ENCODE measurements at regions not wholly inside any gene's neighbourhood (a gene's known extent, or its start where the extent isn't known, plus 50 kb on each side); places are given as distances from the start of the nearest gene placed in this dataset.

DNA sequence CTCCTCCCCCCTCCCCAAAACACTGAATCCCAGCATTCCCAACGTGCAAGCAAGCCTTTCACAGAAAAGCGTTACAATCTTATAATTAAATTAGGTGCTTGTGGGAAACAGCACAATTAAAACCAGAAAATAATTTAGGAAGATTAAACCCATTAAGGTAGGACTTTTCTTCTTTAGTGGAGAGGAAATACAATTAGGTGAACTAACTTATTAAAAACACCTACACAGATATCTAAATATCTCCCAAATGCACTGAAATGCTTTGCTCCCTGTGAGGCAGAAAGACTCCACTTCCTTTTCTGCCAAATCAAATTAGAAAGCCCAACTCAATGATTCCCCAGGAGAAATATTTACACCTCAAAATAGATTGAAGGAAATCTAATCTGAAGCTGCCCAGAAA lies 60.9 kb upstream of the ETS2 start:
- H3K4me1 ChIP-seq (ENCODE audit: insufficient read depth), result no peaks in the 10 kb centered on the region
- no peaks in the 10 kb centered on the region for H4K20me1 ChIP-seq (ENCODE audit: insufficient read depth)
- H3K79me2 ChIP-seq (ENCODE audit: insufficient read depth), result no peaks in the 10 kb centered on the region
- in situ Hi-C loops (cut with MboI), result no loop called here
- H3F3A ChIP-seq (ENCODE audit: insufficient read depth), result no peaks in the 10 kb centered on the region
- H3K36me3 ChIP-seq (ENCODE audit: low read depth), result no peaks in the 10 kb centered on the region
- no peaks in the 10 kb centered on the region for H3K27me3 ChIP-seq (replicated peaks; ENCODE audit: insufficient read depth)
- H3K4me2 ChIP-seq (ENCODE audit: unreplicated experiment), result no peak overlapping the region
- 72 to 73% methylated on average over 2 of the region's 2 CpGs for WGBS, 2 experiments (ENCODE audit: low coverage in 1 of 2, low lambda C conversion rate in 2 of 2, missing lambda C conversion rate in 2 of 2)
- TF ChIP-seq EZH2 (IDR thresholded peaks at IDR 0.05; ENCODE audit: insufficient read depth, poor library complexity, severe bottlenecking) (no peak), EZH2phosphoT487 (IDR thresholded peaks at IDR 0.05; ENCODE audit: insufficient read depth, low read depth) (no peak)
- H2AFZ ChIP-seq, result no peak overlapping the region
- H3K9ac ChIP-seq, result no peak overlapping the region
- DNase-seq, result no peak
- H3K9me2 ChIP-seq (ENCODE audit: insufficient read depth), result no peaks in the 10 kb centered on the region
- no peak overlapping the region for H3K4me3 ChIP-seq
- no peak overlapping the region for H3K27ac ChIP-seq
- no peaks in the 10 kb centered on the region for H3K9me3 ChIP-seq (ENCODE audit: low read depth)

DNA sequence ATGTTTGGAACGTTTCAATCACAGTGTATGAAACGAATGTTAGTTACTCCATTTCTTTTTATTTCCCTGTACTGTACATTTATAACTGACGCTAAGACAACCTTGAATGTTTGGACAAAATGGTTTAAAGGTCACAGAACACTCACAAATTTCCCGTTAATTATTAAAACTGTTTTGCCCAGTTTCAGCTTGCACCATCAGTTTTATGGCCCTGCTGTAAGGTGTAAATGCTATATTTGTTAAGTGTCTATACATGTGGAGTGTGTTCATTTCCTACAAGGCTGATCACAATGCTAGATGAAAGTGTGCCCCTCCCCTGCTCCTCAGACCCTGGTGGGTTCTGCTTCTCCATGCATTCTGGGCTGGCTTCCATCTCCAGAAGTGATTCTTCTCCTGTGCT lies 57.9 kb upstream of the ETS2 start:
- DNase-seq, result no peak
- Histone ChIP-seq H3K4me2 (ENCODE audit: unreplicated experiment) (no peak overlapping the region), H3K79me2 (ENCODE audit: insufficient read depth) (no peaks in the 10 kb centered on the region), H3K4me1 (ENCODE audit: insufficient read depth) (no peaks in the 10 kb centered on the region), H2AFZ (no peak overlapping the region), H3K9me2 (ENCODE audit: insufficient read depth) (no peaks in the 10 kb centered on the region), H3K9me3 (ENCODE audit: low read depth) (no peaks in the 10 kb centered on the region), H3K36me3 (ENCODE audit: low read depth) (no peaks in the 10 kb centered on the region), H3K9ac (no peak overlapping the region), H3K27ac (no peak overlapping the region), H3F3A (ENCODE audit: insufficient read depth) (no peaks in the 10 kb centered on the region), H3K4me3 (no peak overlapping the region), H4K20me1 (ENCODE audit: insufficient read depth) (no peaks in the 10 kb centered on the region), H3K27me3 (replicated peaks; ENCODE audit: insufficient read depth) (no peaks in the 10 kb centered on the region)
- in situ Hi-C loops (cut with MboI), result no loop called here
- 64 to 66% methylated on average over 4 of the region's 4 CpGs for WGBS, 2 experiments (ENCODE audit: low coverage in 1 of 2, low lambda C conversion rate in 2 of 2, missing lambda C conversion rate in 2 of 2)
- no peak for TF ChIP-seq EZH2 (IDR thresholded peaks at IDR 0.05; ENCODE audit: insufficient read depth, poor library complexity, severe bottlenecking)
- TF ChIP-seq EZH2phosphoT487 (IDR thresholded peaks at IDR 0.05; ENCODE audit: insufficient read depth, low read depth), result no peak

DNA sequence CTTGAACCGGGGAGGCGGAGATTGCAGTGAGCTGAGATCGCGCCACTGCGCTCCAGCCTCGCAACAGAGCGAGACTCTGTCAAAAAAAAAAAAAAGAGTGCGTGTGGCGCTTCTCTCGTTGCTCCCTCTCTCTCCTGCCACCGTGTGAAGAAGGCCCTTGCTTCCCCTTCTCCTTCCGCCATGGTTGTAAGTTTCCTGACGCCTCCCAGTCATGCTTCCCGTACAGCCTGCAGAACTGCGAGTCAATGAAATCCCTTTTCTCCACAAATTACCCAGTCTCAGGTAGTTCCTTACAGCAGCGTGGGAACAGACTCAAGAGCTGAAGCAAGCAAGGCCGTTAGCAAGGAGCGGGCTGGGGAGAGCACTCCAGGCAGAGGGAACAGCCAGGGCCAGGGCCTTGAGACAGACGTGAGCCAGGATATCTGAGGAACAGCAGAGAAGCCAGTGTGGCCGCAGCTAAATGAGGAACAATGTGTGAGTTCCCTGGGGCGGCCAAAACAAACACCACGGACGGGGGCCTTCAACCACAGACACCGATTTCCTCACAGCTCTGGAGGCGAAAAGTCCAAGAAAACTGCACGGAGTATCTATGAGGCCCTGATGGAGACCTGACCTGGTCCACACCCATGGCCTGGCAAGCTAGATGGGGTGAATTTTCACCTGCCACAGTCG lies 54.2 kb upstream of the ETS2 start:
- Histone ChIP-seq H4K20me1 (ENCODE audit: insufficient read depth) (no peaks in the 10 kb centered on the region), H3K79me2 (ENCODE audit: insufficient read depth) (no peaks in the 10 kb centered on the region), H3K9me3 (ENCODE audit: low read depth) (no peaks in the 10 kb centered on the region), H3K4me3 (no peak overlapping the region), H3K27ac (no peak overlapping the region), H3F3A (ENCODE audit: insufficient read depth) (peaks cover 16% of the 10 kb centered on the region), H2AFZ (no peak overlapping the region), H3K9ac (no peak overlapping the region), H3K9me2 (ENCODE audit: insufficient read depth) (no peaks in the 10 kb centered on the region), H3K4me1 (ENCODE audit: insufficient read depth) (peaks cover 14% of the 10 kb centered on the region), H3K27me3 (replicated peaks; ENCODE audit: insufficient read depth) (no peaks in the 10 kb centered on the region), H3K4me2 (ENCODE audit: unreplicated experiment) (no peak overlapping the region), H3K36me3 (ENCODE audit: low read depth) (no peaks in the 10 kb centered on the region)
- WGBS, 2 experiments (ENCODE audit: low coverage in 1 of 2, low lambda C conversion rate in 2 of 2, missing lambda C conversion rate in 2 of 2), result 95 to 96% methylated on average over 24 to 27 of the region's 27 CpGs
- no peak for DNase-seq
- in situ Hi-C loops (cut with MboI), result no loop called here
- TF ChIP-seq EZH2 (IDR thresholded peaks at IDR 0.05; ENCODE audit: insufficient read depth, poor library complexity, severe bottlenecking) (no peak), EZH2phosphoT487 (IDR thresholded peaks at IDR 0.05; ENCODE audit: insufficient read depth, low read depth) (no peak)

DNA sequence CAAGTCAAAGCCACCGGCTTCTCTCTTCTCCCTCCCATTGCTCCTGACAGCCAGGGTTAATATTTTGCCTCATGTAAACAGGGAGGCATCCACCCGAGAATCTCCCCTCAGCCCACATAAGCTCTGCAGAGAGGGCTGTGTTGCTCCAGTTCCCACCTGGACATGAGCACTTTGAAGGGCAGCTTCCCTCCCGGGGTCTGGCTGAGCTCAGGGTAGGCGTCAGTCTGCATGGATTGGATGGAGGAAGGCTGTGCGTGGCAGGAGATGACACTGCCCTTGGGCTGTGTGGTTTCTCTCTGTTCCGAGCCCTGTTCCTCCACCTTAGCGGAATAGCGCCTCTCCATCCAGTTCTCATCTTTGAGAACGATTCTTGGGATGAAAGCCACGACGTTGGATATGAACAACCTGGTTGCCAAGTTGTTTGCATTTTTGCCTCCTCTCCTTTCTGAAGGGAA lies 53.7 kb upstream of the ETS2 start:
- DNase-seq, result no peak
- H3K27ac ChIP-seq, result no peak overlapping the region
- peaks cover 20% of the 10 kb centered on the region for H3K4me1 ChIP-seq (ENCODE audit: insufficient read depth)
- no peaks in the 10 kb centered on the region for H4K20me1 ChIP-seq (ENCODE audit: insufficient read depth)
- H3K4me2 ChIP-seq (ENCODE audit: unreplicated experiment), result no peak overlapping the region
- H3K9me3 ChIP-seq (ENCODE audit: low read depth), result no peaks in the 10 kb centered on the region
- in situ Hi-C loops (cut with MboI), result no loop called here
- no peak overlapping the region for H3K4me3 ChIP-seq
- H3K27me3 ChIP-seq (replicated peaks; ENCODE audit: insufficient read depth), result no peaks in the 10 kb centered on the region
- H3K9ac ChIP-seq, result no peak overlapping the region
- no peak for TF ChIP-seq EZH2phosphoT487 (IDR thresholded peaks at IDR 0.05; ENCODE audit: insufficient read depth, low read depth)
- no peak for TF ChIP-seq EZH2 (IDR thresholded peaks at IDR 0.05; ENCODE audit: insufficient read depth, poor library complexity, severe bottlenecking)
- 94 to 96% methylated on average over 10 to 11 of the region's 11 CpGs for WGBS, 2 experiments (ENCODE audit: low coverage in 1 of 2, low lambda C conversion rate in 2 of 2, missing lambda C conversion rate in 2 of 2)
- no peak overlapping the region for H2AFZ ChIP-seq
- H3K9me2 ChIP-seq (ENCODE audit: insufficient read depth), result no peaks in the 10 kb centered on the region
- no peaks in the 10 kb centered on the region for H3K79me2 ChIP-seq (ENCODE audit: insufficient read depth)
- H3K36me3 ChIP-seq (ENCODE audit: low read depth), result no peaks in the 10 kb centered on the region
- peaks cover 22% of the 10 kb centered on the region for H3F3A ChIP-seq (ENCODE audit: insufficient read depth)

Data from GM23248 (cell line).